ENCODE measurements at regions not wholly inside any gene's neighbourhood (a gene's known extent, or its start where the extent isn't known, plus 50 kb on each side); places are given as distances from the start of the nearest gene placed in this dataset.

GRCh38 chr3:164380156-164380555 lies 698.1 kb downstream of the SI start:
- Histone ChIP-seq H4K20me1 (replicated peaks; ENCODE audit: control insufficient read depth, extremely low read depth, insufficient read depth, low read length) (no peaks in the 10 kb centered on the region), H3K9ac (replicated peaks; ENCODE audit: extremely low read depth, insufficient read depth, low read length) (no peak overlapping the region), H3K79me2 (ENCODE audit: control insufficient read depth, insufficient read depth, low read length) (no peaks in the 10 kb centered on the region), H3K27me3 (ENCODE audit: control insufficient read depth in 2 of 2, insufficient read depth in 2 of 2, low read length in 2 of 2) (no peaks in the 10 kb centered on the region), H2AFZ (ENCODE audit: low read depth, low read length) (no peak overlapping the region), H3K9me3 (replicated peaks; ENCODE audit: control insufficient read depth, insufficient read depth, low read length) (no peaks in the 10 kb centered on the region), H3K27ac (ENCODE audit: insufficient read depth, low read depth, low read length) (no peak overlapping the region), H3K4me2 (ENCODE audit: insufficient read depth, low read length) (no peak overlapping the region), H3K4me3 (replicated peaks in 1 of 3; ENCODE audit: insufficient read depth in 1 of 3, low read depth in 1 of 3, low read length in 3 of 3) (no peak overlapping the region), H3K9me1 (replicated peaks; ENCODE audit: control insufficient read depth, extremely low read depth, insufficient read depth, low read length) (no peaks in the 10 kb centered on the region), H3K36me3 (ENCODE audit: control insufficient read depth in 2 of 2, extremely low read depth in 1 of 2, insufficient read depth in 2 of 2, low read length in 2 of 2) (no peaks in the 10 kb centered on the region), H3K4me1 (ENCODE audit: control insufficient read depth, extremely low read depth, insufficient read depth, low read length) (no peaks in the 10 kb centered on the region)
- intact Hi-C loops (cut with micrococcal nuclease): no loop called here
- FAIRE-seq: no peak
- ChIA-PET POLR2A (no interaction called here), CTCF (no interaction called here)
- TF ChIP-seq MAX (IDR thresholded peaks at IDR 0.05; ENCODE audit: insufficient read depth, insufficient read length): no peak
- no peak for TF ChIP-seq MYC (IDR thresholded peaks at IDR 0.05; ENCODE audit: low read depth, low read length)
- TF ChIP-seq POLR2AphosphoS5 (IDR thresholded peaks at IDR 0.05; ENCODE audit: insufficient read depth, low read depth, low read length): no peak
- no peak for TF ChIP-seq EZH2 (IDR thresholded peaks at IDR 0.05; ENCODE audit: borderline replicate concordance, low read depth, low read length, severe bottlenecking)
- no peak for TF ChIP-seq POLR2A (IDR thresholded peaks at IDR 0.05; ENCODE audit: low read depth, low read length)
- no peak for TF ChIP-seq CTCF (IDR thresholded peaks at IDR 0.05; ENCODE audit: extremely low read depth in 1 of 2, insufficient read depth in 1 of 2, low read depth in 1 of 2, low read length in 2 of 2)
- no peak for TF ChIP-seq GATA2 (IDR thresholded peaks at IDR 0.05; ENCODE audit: insufficient read depth, insufficient read length, low read depth, low read length)
- no peak for TF ChIP-seq JUN (IDR thresholded peaks at IDR 0.05; ENCODE audit: borderline replicate concordance, insufficient read depth, insufficient read length, low read depth)
- no peak for TF ChIP-seq FOS (IDR thresholded peaks at IDR 0.05; ENCODE audit: borderline replicate concordance, insufficient read depth, low read length)
- DNase-seq (ENCODE audit: low read depth, low spot score): no peak
- dilution Hi-C loops (cut with MboI; ENCODE audit: extremely low pct_ligation_motif_present, low sequenced_read_pairs): no loop called here
- no TSS peak for BruUV-seq (replicated peaks)

All from endothelial cell of umbilical vein (primary cell).